Effector memory CD4-positive, alpha-beta T cell (primary cell): ENCODE measurements at regions not wholly inside any gene's neighbourhood (a gene's known extent, or its start where the extent isn't known, plus 50 kb on each side); places are given as distances from the start of the nearest gene placed in this dataset.

Source experiments
- DNase-seq, 3 donors: peaks; one replicate each; pipeline ENCODE4 v3.0.0-alpha.2; 2020
- H3K27ac ChIP-seq: 2 replicates; pipeline ENCODE4 v1.7.0; 2013; ENCODE audit warnings: mild to moderate bottlenecking, low read length, moderate library complexity; ENCODE audit not compliant: insufficient read depth, poor library complexity, severe bottlenecking
- H3K27me3 ChIP-seq: replicated peaks from 2 replicates; pipeline ENCODE4 v1.7.0; 2013; ENCODE audit warnings: mild to moderate bottlenecking, low read length; ENCODE audit not compliant: insufficient read depth, control insufficient read depth, poor library complexity, severe bottlenecking
- H3K36me3 ChIP-seq: 2 replicates; pipeline ENCODE4 v1.7.0; 2013; ENCODE audit warnings: mild to moderate bottlenecking, low read length, moderate library complexity; ENCODE audit not compliant: control insufficient read depth, insufficient read depth
- H3K4me1 ChIP-seq: 2 replicates; pipeline ENCODE4 v1.7.0; 2013; ENCODE audit warnings: low read length, mild to moderate bottlenecking; ENCODE audit not compliant: control insufficient read depth, insufficient read depth, poor library complexity, severe bottlenecking
- H3K4me3 ChIP-seq: 2 replicates; pipeline ENCODE4 v1.7.0; 2013; ENCODE audit warnings: low read length, low read depth, mild to moderate bottlenecking; ENCODE audit not compliant: insufficient read depth, poor library complexity, severe bottlenecking
- H3K9me3 ChIP-seq: 2 replicates; pipeline ENCODE4 v1.7.0; 2013; ENCODE audit warnings: mild to moderate bottlenecking, low read length, moderate library complexity; ENCODE audit not compliant: control insufficient read depth

DNA sequence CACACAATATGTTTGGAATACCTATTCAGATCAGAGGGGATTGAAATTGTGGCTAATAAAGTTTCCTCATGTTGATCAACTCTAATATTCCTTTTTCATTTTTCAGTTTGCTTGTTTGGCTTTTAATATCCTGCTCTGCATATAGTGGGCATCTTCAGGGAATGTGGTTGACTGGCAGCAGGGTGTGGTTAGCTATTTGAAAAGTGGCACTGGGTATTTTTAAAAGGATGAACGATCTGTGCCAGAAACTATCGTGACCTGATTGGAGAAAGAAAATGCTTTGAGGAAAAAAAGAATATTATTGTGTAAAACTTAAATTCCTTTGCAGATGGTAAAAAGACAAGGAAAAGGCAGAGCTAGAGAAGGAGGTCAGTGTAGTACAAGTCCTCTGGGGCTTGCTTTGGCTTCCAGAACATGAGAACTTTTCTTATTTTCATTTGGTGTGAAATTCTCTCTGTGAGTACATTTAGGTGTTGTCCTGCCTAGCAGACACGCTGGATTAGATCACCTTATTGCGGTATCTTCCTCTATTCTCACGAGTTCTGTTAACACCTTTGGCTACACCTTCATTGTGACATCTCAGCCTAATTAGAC, 329.7 kb upstream of the SNX7 start:
- Histone ChIP-seq H3K36me3 (no peaks in the 10 kb centered on the region), H3K4me1 (no peaks in the 10 kb centered on the region), H3K27ac (no peak overlapping the region), H3K4me3 (no peak overlapping the region), H3K27me3 (no peaks in the 10 kb centered on the region), H3K9me3 (no peaks in the 10 kb centered on the region)
- no peak for DNase-seq

DNA sequence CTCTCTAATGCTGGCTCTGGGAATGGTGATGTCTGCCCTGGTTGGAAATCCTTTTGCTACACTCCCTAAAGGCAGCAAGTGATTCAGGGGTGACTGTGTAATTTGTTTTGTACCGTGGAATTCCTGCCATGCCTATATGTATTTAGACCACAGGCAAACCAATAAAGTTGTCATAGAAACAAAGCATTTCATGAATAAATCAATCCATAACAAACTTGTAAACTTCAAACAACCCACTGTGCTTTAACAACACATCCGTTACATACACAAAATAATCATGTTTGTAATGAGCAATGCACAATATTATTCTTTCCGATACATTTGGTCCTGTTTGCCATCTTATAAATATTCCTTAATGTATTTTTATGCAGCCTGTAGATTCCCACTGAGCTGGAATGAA, 330.3 kb upstream of the SNX7 start:
- no peaks in the 10 kb centered on the region for H3K27me3 ChIP-seq
- no peak overlapping the region for H3K27ac ChIP-seq
- H3K9me3 ChIP-seq: no peaks in the 10 kb centered on the region
- no peak overlapping the region for H3K4me3 ChIP-seq
- H3K4me1 ChIP-seq: no peaks in the 10 kb centered on the region
- no peak for DNase-seq
- no peaks in the 10 kb centered on the region for H3K36me3 ChIP-seq

DNA sequence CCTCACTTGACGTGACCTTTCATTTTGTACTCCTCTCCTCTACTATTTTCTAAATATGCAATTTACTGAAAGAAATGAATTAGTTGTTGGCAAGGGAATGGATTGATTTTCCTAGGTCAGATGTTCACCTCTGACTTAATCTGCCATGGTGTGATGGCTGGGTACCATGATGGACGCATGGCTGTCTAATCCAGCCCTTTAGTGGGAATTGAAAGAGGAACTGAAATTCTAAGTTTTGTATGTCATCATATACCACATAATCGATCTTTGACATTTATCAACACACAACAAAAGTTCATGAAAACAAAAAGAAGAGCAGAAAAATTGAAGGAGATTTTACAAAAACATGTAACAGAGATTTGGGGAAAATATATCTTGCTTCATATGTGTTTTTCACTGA, 331.3 kb upstream of the SNX7 start:
- Histone ChIP-seq H3K4me1 (no peaks in the 10 kb centered on the region), H3K36me3 (no peaks in the 10 kb centered on the region), H3K4me3 (no peak overlapping the region), H3K27me3 (no peaks in the 10 kb centered on the region), H3K27ac (no peak overlapping the region), H3K9me3 (no peaks in the 10 kb centered on the region)
- DNase-seq: no peak

DNA sequence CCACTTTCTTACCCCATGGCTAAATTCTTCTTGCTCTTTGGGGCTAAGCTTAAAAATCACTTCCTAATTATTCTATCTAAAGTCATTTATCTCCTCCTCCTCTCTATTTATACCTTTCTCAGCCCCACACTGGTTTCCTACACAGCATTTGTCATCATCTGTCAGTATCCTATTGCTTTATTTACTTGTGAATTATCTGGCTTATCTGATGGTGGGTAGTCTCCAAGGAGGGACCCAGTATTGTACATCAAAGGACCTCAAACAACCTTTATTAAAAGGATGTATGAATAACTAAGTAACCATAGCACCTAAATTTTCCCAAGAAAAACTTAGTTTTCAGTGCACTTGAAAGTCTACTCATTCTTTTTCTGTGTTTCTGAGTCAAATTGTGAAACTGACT, 332.7 kb upstream of the SNX7 start:
- Histone ChIP-seq H3K27ac (no peak overlapping the region), H3K9me3 (no peaks in the 10 kb centered on the region), H3K36me3 (no peaks in the 10 kb centered on the region), H3K4me1 (peaks cover 4% of the 10 kb centered on the region), H3K27me3 (no peaks in the 10 kb centered on the region), H3K4me3 (no peak overlapping the region)
- no peak for DNase-seq

DNA sequence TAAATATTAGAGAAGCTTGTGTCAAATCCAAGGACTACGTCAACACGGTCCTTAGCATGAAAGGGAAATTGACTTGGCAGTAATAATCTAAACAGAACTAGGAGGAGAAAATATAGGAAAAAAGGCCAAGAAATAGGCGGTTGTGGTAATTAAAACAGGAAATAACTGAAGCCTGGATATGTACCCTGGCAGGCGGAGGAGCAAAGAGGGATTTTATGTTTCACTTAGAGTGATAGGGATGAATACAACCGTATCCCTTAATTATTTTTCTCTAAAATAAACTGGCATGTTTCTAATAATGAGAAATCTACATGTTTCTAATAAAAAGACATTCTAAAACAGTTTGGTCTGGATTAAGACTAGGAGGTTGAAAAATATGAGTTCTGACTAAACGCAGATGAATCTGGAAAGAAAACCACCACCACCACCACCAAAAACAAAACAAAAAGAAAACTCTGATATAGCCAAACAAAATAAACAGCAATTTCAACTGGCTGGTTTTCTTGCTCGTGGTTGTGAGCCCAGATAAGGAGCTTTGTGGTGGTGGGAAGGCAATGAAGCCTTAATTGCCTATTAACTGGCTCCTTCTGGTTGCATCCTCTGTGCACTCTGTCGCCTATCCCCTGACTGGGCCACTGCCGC, 334.2 kb upstream of the SNX7 start:
- Histone ChIP-seq H3K27me3 (no peaks in the 10 kb centered on the region), H3K36me3 (no peaks in the 10 kb centered on the region), H3K4me3 (no peak overlapping the region), H3K9me3 (no peaks in the 10 kb centered on the region), H3K27ac (no peak overlapping the region), H3K4me1 (peaks cover 7% of the 10 kb centered on the region)
- DNase-seq: no peak

DNA sequence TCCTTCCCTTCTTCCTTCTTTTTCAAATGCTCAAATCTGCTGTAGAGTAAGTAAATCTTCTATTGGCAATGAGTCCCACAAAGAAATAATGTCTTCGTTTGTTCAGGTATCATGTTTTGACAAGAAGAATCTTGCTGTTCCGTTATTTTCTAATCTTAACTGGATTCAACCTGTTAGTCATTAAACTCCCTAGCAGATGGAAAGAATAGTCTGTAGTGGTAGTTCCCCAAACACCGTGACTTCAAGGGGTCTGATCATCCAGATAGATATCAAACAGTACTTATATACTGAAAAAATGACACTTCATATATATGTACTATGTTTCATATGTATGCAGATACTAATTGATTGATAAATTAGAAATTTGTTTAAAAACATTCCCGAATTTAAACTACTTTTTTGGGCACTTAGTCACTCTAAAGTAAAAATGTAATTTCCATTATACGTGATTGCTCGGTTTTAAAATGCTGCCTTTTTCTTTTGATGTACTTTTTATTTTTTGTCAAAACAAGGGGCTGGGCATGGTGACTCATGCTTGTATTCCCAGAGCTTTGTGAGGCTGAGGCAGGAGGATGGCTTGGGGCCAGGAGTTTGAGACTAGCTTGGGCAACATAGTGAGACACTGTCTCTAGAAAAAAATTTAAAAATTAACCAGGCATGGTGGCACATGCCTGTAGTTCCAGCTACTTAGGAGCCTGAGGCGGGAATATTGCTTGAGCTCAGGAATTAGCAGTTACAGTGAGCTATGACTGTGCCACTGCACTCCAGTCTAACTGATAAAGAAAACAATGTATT, 335.7 kb upstream of the SNX7 start:
- no peaks in the 10 kb centered on the region for H3K36me3 ChIP-seq
- H3K9me3 ChIP-seq: no peaks in the 10 kb centered on the region
- no peak for DNase-seq
- H3K4me1 ChIP-seq: peaks cover 7% of the 10 kb centered on the region
- H3K4me3 ChIP-seq: no peak overlapping the region
- H3K27me3 ChIP-seq: no peaks in the 10 kb centered on the region
- H3K27ac ChIP-seq: no peak overlapping the region

DNA sequence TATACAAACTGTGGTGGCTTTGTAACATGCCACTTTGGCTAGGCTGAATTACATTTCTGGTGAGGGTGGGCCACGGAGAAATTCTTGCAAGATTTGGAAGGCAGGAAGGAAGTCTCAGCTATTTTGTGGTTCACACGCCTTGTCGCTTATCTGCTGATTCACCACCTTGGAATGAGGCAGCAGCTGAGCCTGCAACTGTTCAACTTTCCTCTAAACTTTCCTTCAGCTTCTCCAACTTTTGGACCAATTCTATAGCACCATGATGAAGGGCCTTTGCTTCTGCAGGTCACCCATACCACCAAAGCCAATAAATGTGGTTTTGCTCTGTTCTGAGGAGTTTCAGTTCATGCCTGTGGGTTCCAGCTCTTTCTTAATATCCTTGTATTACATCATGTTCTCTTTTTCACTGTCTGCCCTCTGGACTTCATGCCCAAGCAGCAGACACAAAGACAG, 337.6 kb upstream of the SNX7 start:
- Histone ChIP-seq H3K9me3 (no peaks in the 10 kb centered on the region), H3K4me1 (peaks cover 7% of the 10 kb centered on the region), H3K27ac (no peak overlapping the region), H3K36me3 (no peaks in the 10 kb centered on the region), H3K27me3 (no peaks in the 10 kb centered on the region), H3K4me3 (no peak overlapping the region)
- peak in 1 of 3 donors; percentile 1 for DNase-seq

DNA sequence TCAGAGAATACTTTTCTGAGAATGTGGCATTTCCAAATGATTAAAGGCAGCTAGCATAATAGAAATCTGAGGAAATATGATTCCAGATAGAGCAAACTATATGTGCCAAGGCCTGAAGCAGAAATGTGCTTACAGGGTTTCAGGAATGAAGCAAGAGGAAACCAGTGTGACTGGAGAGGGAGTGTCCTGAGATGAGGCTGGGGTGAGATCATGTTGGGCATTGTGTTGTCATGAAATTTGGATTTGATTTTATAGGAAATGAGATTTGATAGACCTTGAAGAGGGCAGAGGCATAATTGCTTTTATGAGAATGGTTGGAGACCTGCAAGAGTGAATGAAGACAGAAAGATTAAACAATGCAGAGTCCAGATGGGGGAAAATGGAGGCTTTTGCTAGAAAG, 338.1 kb upstream of the SNX7 start:
- Histone ChIP-seq H3K4me1 (peaks cover 7% of the 10 kb centered on the region), H3K4me3 (no peak overlapping the region), H3K9me3 (no peaks in the 10 kb centered on the region), H3K27ac (no peak overlapping the region), H3K27me3 (no peaks in the 10 kb centered on the region), H3K36me3 (no peaks in the 10 kb centered on the region)
- DNase-seq: no peak

DNA sequence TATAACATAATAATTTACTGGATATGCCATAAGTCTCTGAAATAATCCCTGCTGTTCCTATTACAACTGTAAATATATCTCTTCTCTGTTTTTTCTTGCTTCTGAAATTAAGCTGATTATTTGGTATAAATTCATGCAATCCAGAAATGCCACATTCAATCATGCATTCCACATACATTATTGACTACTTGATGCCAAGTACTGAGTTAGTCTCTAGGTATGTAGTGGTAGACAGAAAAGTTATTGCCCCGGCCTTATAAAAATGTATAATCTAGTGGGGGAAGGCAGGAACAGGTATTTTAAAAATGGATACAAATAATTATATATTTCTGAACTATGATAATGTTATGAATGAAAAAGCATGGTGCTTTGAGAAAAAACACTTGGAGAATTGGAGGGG, 338.6 kb upstream of the SNX7 start:
- H3K27ac ChIP-seq: no peak overlapping the region
- H3K36me3 ChIP-seq: no peaks in the 10 kb centered on the region
- no peaks in the 10 kb centered on the region for H3K9me3 ChIP-seq
- no peaks in the 10 kb centered on the region for H3K27me3 ChIP-seq
- peaks cover 7% of the 10 kb centered on the region for H3K4me1 ChIP-seq
- H3K4me3 ChIP-seq: no peak overlapping the region
- DNase-seq: no peak

DNA sequence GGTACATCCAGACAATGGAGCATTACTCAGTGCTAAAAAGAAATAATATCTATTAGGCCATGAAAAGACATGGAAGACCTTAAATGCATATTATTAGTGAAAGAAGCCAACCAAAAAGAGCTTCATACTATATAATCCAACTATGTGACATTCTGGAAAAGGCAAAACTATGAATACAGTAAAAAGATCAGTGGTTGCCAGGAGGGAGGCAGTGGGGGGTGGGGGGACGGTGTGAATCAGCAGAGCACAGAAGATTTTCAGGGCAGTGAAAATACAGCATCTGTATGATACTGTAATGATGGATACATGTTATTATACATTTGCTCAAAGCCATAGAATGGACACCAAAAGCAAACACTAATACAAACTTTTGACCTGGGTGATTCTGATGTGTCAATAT, 339.4 kb upstream of the SNX7 start:
- DNase-seq: no peak
- H3K9me3 ChIP-seq: no peaks in the 10 kb centered on the region
- no peak overlapping the region for H3K4me3 ChIP-seq
- peaks cover 7% of the 10 kb centered on the region for H3K4me1 ChIP-seq
- no peaks in the 10 kb centered on the region for H3K36me3 ChIP-seq
- H3K27me3 ChIP-seq: no peaks in the 10 kb centered on the region
- H3K27ac ChIP-seq: no peak overlapping the region
